ENCODE measurements at regions not wholly inside any gene's neighbourhood (a gene's known extent, or its start where the extent isn't known, plus 50 kb on each side); places are given as distances from the start of the nearest gene placed in this dataset.
"Not testable (repeated sequence)": the region's sequence is repeated elsewhere in the genome, so short reads cannot be mapped to it uniquely, and the experiment has no call there.

- DNase-seq: peak; percentile 51
These were observed 84.6 kb upstream of the ZNG1F start for GRCh38 chr9:41273549-41274267.

DNA sequence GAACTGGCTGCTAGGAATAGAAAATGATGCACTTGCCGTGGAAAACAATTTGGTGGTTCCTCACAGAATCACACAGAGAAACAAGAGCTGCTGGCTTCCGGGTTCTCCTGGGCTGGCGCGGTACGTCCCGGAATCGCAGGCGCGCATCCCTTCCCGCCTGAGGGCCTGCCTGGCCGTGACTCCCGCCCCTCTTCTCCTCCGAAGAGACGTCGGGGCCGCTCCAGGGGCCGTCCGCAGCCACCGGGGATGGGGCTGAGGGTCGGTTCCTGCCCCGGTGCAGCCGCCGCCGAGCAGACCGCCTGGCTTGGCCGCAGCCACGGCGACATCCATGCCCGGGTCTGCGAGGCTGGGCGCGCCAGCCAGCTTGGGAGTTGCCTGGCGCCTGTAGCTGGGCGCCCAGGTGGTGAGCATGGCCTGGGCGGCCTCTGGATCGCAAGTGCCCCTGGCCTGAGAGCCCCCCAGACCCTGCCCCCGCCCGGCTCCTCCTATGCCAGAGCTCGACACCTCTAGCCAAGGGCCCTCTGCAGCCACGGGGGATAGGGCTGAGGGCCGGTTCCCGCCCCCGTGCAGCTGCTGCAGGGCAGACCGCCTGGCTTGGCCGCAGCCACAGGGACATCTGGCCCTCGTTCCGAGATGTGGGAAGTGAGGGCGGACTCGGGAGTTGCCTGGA is 83.9 kb upstream of the ZNG1F start:
- peak; percentile 15 for DNase-seq

DNA sequence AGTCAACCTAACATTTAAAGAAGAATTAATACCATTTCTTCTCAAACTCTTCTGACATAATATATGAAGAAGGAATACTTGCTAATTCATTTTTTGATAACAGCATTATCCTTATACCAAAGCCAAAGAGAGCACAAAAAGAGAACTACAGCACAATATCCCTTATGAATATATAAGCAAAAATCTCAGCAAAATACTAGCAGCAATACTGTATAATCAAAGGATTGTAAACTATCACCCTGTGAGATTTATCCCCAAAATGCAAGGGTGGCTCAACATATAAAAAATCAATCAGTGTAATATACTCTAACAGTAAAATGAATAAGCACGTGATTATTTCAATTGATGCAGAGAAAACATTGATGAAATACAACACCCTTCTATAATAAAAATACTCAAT is 81.9 kb upstream of the ZNG1F start:
- not testable (repeated sequence) for DNase-seq

DNA sequence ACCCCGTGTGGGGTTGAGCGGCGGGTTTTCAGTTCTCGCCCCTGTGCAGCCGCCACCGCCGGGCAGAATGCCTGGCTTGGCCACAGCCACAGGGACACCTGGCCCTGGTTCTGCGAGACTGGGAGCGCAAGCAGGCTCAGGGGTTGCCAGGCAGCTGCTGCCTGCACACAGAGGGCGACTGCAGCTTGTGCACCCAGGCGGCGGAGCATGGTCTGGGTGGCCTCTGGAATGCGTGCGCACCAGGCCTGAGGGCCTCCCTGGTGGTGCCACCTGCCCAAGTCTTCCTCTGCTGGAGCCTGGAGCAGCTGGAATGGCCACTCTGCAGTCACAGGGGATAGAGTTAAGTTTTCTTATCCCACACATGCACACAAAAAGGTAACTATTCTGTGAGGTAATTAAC is 80.4 kb upstream of the ZNG1F start:
- peak; percentile 11 for DNase-seq

DNA sequence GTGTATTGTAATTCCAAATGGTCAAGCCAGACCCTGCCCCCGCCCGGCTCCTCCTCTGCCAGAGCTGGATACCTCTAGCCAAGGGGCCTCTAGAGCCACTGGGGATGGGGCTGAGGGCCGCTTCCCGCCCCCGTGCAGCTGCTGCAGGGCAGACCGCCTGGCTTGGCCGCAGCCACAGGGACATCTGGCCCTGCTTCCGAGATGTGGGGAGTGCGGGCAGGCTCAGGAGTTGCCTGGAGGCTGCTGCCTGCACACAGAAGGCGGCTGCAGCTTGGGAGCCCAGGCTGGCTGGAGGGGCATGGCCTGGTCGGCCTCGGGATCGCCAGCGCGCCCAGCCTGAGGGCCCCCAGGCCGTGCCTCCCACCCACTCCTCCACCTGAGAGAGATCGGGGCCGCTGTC is 79.9 kb upstream of the ZNG1F start:
- peak; percentile 10 for DNase-seq

DNA sequence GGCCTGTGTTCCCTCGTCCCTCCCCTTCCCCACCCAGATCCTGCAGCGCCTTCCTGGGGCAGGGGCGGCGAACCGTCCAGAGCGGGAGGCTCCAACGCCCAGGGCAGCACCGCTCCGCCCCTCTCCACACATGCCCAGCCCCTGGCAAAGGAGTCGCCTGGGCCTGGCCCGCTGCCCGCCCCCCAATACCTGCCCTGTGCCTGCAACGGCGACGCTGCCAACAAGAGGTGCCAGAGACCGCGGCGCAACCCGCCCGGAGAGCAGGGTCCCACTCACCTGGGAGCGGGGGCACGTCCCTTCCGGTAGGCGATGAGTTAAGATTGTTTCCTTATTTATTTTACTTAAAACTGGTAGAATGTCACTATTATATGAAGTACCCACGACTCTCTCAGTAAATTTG is 77.5 kb upstream of the ZNG1F start:
- peak; percentile 1 for DNase-seq

- DNase-seq: not testable (repeated sequence)
These were observed 76.9 kb upstream of the ZNG1F start for GRCh38 chr9:41266000-41266399.

DNA sequence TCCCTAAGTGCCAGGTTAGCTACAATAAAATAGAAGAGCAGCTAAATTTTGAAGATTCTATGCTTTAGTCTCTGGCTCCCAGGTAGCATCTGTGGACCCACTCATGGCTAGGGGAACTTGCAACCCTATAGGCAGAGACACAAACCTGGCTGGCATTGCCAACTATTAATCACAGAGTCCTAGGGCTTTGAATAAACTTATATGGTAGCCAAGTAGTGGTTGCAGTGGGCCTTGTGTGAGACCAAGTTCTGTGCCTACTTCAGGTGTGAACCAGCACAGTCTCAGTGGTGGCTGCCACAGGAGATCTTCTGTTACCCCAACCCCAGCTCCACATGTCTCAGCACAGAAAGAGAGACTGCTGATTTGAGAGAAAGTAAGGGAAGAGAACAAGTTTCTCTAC is 62.9 kb upstream of the ZNG1F start:
- DNase-seq: not testable (repeated sequence)

DNA sequence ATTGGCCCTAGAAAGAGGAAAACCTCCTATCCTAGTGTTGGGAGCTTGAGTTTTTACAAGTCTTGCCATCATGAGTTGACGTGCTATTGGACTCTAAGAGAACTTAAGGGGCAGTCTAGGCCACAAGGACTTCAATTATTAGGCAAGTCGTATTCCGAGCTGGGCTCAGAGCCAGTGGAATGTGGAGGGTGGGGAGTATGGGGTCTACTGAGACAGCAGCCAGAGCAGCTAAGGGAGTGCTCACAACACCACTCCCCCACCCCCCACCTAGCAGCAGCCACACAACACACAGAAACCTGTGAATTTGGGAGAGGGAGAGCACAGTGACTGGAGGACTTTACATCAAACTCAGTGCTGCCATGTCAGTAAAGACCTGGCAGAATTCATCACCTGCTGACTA is 62.0 kb upstream of the ZNG1F start:
- DNase-seq: not testable (repeated sequence)

DNA sequence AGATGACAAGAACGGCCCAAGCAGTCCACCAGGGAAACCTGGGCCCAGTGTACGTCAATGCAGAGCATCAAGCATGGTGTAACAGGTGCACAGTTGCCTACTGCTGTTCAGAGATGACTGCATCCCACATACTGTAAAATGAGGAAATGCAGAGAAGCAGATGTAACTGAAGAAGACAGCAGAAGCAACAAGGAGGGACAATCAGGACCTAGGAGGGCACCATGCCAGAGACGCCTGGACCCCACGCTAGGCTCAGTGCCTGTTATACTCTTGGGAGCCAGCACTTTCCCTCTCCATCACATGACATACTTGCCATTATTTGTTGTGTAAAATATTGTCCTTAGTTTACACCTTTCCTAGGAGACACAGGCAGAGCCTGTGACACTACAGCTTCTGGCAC is 57.6 kb upstream of the ZNG1F start:
- not testable (repeated sequence) for DNase-seq
